IMR-90 (cell line): ENCODE measurements at regions not wholly inside any gene's neighbourhood (a gene's known extent, or its start where the extent isn't known, plus 50 kb on each side); places are given as distances from the start of the nearest gene placed in this dataset.

Experiments used
- ATAC-seq: fragments of 200-7000 bp; cut with Tn5 transposase; 2 replicates; pipeline ENCODE4 v1.9.1; 2020; ENCODE audit warnings: low read depth, mild to moderate bottlenecking, moderate library complexity
- BruUV-seq: library from RNA; stranded (reverse); fragments of 400-500 nt; replicated peaks from 2 replicates; lab custom pipeline; 2021; lab: Mats Ljungman, UMichigan
- CTCF ChIA-PET: fragments of 300-600 bp; formaldehyde crosslinking; extraction: SDS; loops from one replicate; lab custom pipeline; 2021; ENCODE audit warnings: antibody characterized with exemption; lab: Yijun Ruan, JAX
- POLR2A ChIA-PET: fragments of 300-600 bp; sonication (Branson Sonifier 250); formaldehyde crosslinking; loops from one replicate; lab custom pipeline; 2022; ENCODE audit warnings: antibody characterized with exemption; ENCODE audit not compliant: unreplicated experiment; lab: Charles Lee
- DNase-seq: peaks from one replicate; pipeline ENCODE4 v3.0.0; 2013
- H2AFZ ChIP-seq: replicated peaks from 2 replicates; pipeline ENCODE3; 2013; ENCODE audit warnings: low read length, mild to moderate bottlenecking; ENCODE audit not compliant: poor library complexity
- H2AK5ac ChIP-seq: 2 replicates; pipeline ENCODE4 v1.6.1; 2013; ENCODE audit warnings: low read depth, low read length, inconsistent platforms
- H2AK9ac ChIP-seq: replicated peaks from 2 replicates; pipeline ENCODE3; 2013; ENCODE audit warnings: mild to moderate bottlenecking, low read depth, low read length, moderate library complexity; ENCODE audit not compliant: poor library complexity
- H2BK120ac ChIP-seq: 2 replicates; pipeline ENCODE4 v1.6.1; 2013; ENCODE audit warnings: low read depth, low read length, inconsistent platforms
- H2BK15ac ChIP-seq: 3 replicates; pipeline ENCODE4 v1.6.1; 2013; ENCODE audit warnings: low read depth, low read length, inconsistent platforms
- H2BK20ac ChIP-seq: 2 replicates; pipeline ENCODE4 v1.6.1; 2013; ENCODE audit warnings: low read depth, mild to moderate bottlenecking, inconsistent platforms, low read length, moderate library complexity
- H2BK5ac ChIP-seq: 2 replicates; pipeline ENCODE4 v1.6.1; 2013; ENCODE audit warnings: mild to moderate bottlenecking, low read depth, low read length, inconsistent platforms; ENCODE audit not compliant: poor library complexity, severe bottlenecking
- H3K14ac ChIP-seq: replicated peaks from 2 replicates; pipeline ENCODE4 v1.6.1; 2013; ENCODE audit warnings: low read depth, low read length, inconsistent platforms
- H3K18ac ChIP-seq: 2 replicates; pipeline ENCODE4 v1.6.1; 2013; ENCODE audit warnings: low read depth, low read length, control low read depth
- H3K23ac ChIP-seq: 2 replicates; pipeline ENCODE4 v1.6.1; 2013; ENCODE audit warnings: low read depth, low read length, inconsistent platforms
- H3K27ac ChIP-seq: 2 replicates; pipeline ENCODE4 v1.5.1; 2013; ENCODE audit warnings: mild to moderate bottlenecking, control low read depth, low read length; ENCODE audit not compliant: insufficient read depth
- H3K27me3 ChIP-seq: 2 replicates; pipeline ENCODE4 v1.6.1; 2013; ENCODE audit warnings: low read length; ENCODE audit not compliant: control insufficient read depth, insufficient read depth
- H3K36me3 ChIP-seq: 2 replicates; pipeline ENCODE4 v1.6.1; 2013; ENCODE audit warnings: low read length, mixed read lengths; ENCODE audit not compliant: control insufficient read depth, insufficient read depth
- H3K4ac ChIP-seq: 2 replicates; pipeline ENCODE4 v1.6.1; 2013; ENCODE audit warnings: low read depth, low read length, inconsistent platforms
- H3K4me1 ChIP-seq: 2 replicates; pipeline ENCODE4 v1.6.1; 2013; ENCODE audit warnings: low read length, mixed read lengths; ENCODE audit not compliant: control insufficient read depth, insufficient read depth
- H3K4me2 ChIP-seq: 2 replicates; pipeline ENCODE4 v1.6.1; 2013; ENCODE audit warnings: low read depth, mild to moderate bottlenecking, control low read depth, low read length, moderate library complexity
- H3K4me3 ChIP-seq: 2 replicates; pipeline ENCODE4 v1.5.1; 2013; ENCODE audit warnings: low read depth, mild to moderate bottlenecking, control low read depth, low read length, moderate library complexity; ENCODE audit not compliant: insufficient read depth
- H3K56ac ChIP-seq: 2 replicates; pipeline ENCODE4 v1.6.1; 2013; ENCODE audit warnings: low read length, inconsistent platforms; ENCODE audit not compliant: insufficient read depth; ENCODE audit errors: extremely low read depth
- H3K79me1 ChIP-seq, 2 experiments: 2 replicates each; pipeline ENCODE4 v1.6.1; 2013; ENCODE audit warnings: low read length in 2 of 2, inconsistent platforms in 1 of 2, low read depth in 1 of 2
- H3K9ac ChIP-seq: 2 replicates; pipeline ENCODE4 v1.6.1; 2013; ENCODE audit warnings: low read depth, low read length, control low read depth
- H3K9me1 ChIP-seq: 2 replicates; pipeline ENCODE4 v1.6.1; 2013; ENCODE audit warnings: low read length, inconsistent platforms; ENCODE audit not compliant: insufficient read depth
- H3K9me3 ChIP-seq: 2 replicates; pipeline ENCODE4 v1.6.1; 2013; ENCODE audit warnings: low read length; ENCODE audit not compliant: control insufficient read depth, insufficient read depth
- H4K20me1 ChIP-seq: 2 replicates; pipeline ENCODE4 v1.6.1; 2013; ENCODE audit warnings: low read length, inconsistent platforms; ENCODE audit not compliant: insufficient read depth
- H4K5ac ChIP-seq: 2 replicates; pipeline ENCODE4 v1.6.1; 2013; ENCODE audit warnings: mild to moderate bottlenecking, low read depth, low read length, control low read depth
- H4K8ac ChIP-seq, 2 experiments: 2 replicates each; pipeline ENCODE4 v1.6.1; 2013; ENCODE audit warnings: low read depth in 2 of 2, low read length in 2 of 2, control low read depth in 1 of 2, inconsistent platforms in 1 of 2
- H4K91ac ChIP-seq: 2 replicates; pipeline ENCODE4 v1.6.1; 2013; ENCODE audit warnings: low read depth, low read length, inconsistent platforms; ENCODE audit not compliant: insufficient read depth
- BHLHE40 ChIP-seq: fragments of 150-350 bp; IDR thresholded peaks from 2 replicates; pipeline ENCODE4 v1.6.1; 2016; ENCODE audit warnings: mild to moderate bottlenecking, low read depth, low read length
- CEBPB ChIP-seq: IDR thresholded peaks from 2 replicates; pipeline ENCODE4 v1.6.1; 2012; ENCODE audit warnings: low read depth, low read length, improper control_type of control experiment
- ELK1 ChIP-seq: fragments of 150-350 bp; IDR thresholded peaks from 2 replicates; pipeline ENCODE4 v1.6.1; 2016; ENCODE audit warnings: low read depth, mild to moderate bottlenecking, low read length, moderate library complexity, borderline replicate concordance
- FOS ChIP-seq: fragments of 150-350 bp; IDR thresholded peaks from 2 replicates; pipeline ENCODE4 v1.6.1; 2016; ENCODE audit warnings: low read depth, low read length
- MXI1 ChIP-seq: IDR thresholded peaks from 2 replicates; pipeline ENCODE4 v1.6.1; 2012; ENCODE audit warnings: low read depth, mild to moderate bottlenecking, low read length, moderate library complexity, borderline replicate concordance
- POLR2A ChIP-seq: IDR thresholded peaks from 2 replicates; pipeline ENCODE4 v1.6.1; 2012; ENCODE audit warnings: mild to moderate bottlenecking, low read depth, low read length
- RCOR1 ChIP-seq: IDR thresholded peaks from 2 replicates; pipeline ENCODE4 v1.6.1; 2012; ENCODE audit warnings: mild to moderate bottlenecking, low read length, improper control_type of control experiment; ENCODE audit not compliant: insufficient replicate concordance
- RFX5 ChIP-seq: IDR thresholded peaks from 2 replicates; pipeline ENCODE4 v1.8.0; 2012; ENCODE audit warnings: low read depth, mild to moderate bottlenecking, low read length, moderate library complexity
- SMC3 ChIP-seq: fragments of 150-350 bp; IDR thresholded peaks from 2 replicates; pipeline ENCODE4 v1.6.1; 2016; ENCODE audit warnings: low read depth, mild to moderate bottlenecking, antibody characterized with exemption, low read length, moderate library complexity
- USF2 ChIP-seq: fragments of 150-350 bp; IDR thresholded peaks from 2 replicates; pipeline ENCODE4 v1.6.1; 2017; ENCODE audit warnings: mild to moderate bottlenecking, antibody characterized with exemption, low read length, low read depth
- WGBS, 2 experiments: methylation state at CpG; one replicate each; pipeline versions ENCODE4 v1.1.5 to v1.1.7; 2013; ENCODE audit warnings: missing lambda C conversion rate in 2 of 2; ENCODE audit not compliant: insufficient read length in 1 of 2; ENCODE audit errors: extremely low coverage in 2 of 2; 5-methylcytosine and 5-hydroxymethylcytosine counted together
- dilution Hi-C: fragments of 300-500 bp; cut with HindIII; formaldehyde crosslinking; loops from one replicate; pipeline ENCODE4 v1.14.3; 2018; ENCODE audit warnings: low sequenced_read_pairs; ENCODE audit not compliant: unreplicated experiment
- in situ Hi-C: fragments of 300-500 bp; cut with MboI; formaldehyde crosslinking; loops from 3 replicates; pipeline ENCODE4 v1.14.3; 2019; ENCODE audit warnings: low sequenced_read_pairs, inconsistent platforms, mixed read lengths
- intact Hi-C: fragments of 100-400 bp; cut with micrococcal nuclease; formaldehyde crosslinking; loops from 2 replicates; pipeline ENCODE4 v1.10.0; 2022

- H3K4me1 ChIP-seq = no peaks in the 10 kb centered on the region
- no peak overlapping the region for H2AFZ ChIP-seq
- no peak overlapping the region for H2AK9ac ChIP-seq
- H2BK15ac ChIP-seq = no peak overlapping the region
- no peak for TF ChIP-seq BHLHE40
- no peak for TF ChIP-seq RCOR1
- TF ChIP-seq RFX5 = no peak
- no peak for TF ChIP-seq POLR2A
- no peak for TF ChIP-seq CEBPB
- no peak for TF ChIP-seq ELK1
- no peak for TF ChIP-seq MXI1
- TF ChIP-seq SMC3 = no peak
- no peak for TF ChIP-seq USF2
- TF ChIP-seq FOS = no peak
- H4K5ac ChIP-seq = no peak overlapping the region
- CTCF ChIA-PET = no interaction called here
- no peak overlapping the region for H2BK20ac ChIP-seq
- no peaks in the 10 kb centered on the region for H4K20me1 ChIP-seq
- no peak overlapping the region for H3K56ac ChIP-seq
- no peak overlapping the region for H2BK120ac ChIP-seq
- no peak overlapping the region for H4K91ac ChIP-seq
- no peak overlapping the region for H3K23ac ChIP-seq
- in situ Hi-C loops (no loop called here), intact Hi-C loops (no loop called here), dilution Hi-C loops (no loop called here)
- H3K4ac ChIP-seq = no peak overlapping the region
- H3K79me1 ChIP-seq = no peaks in the 10 kb centered on the region
- H2AK5ac ChIP-seq = no peak overlapping the region
- no peak overlapping the region for H3K18ac ChIP-seq
- no TSS peak for BruUV-seq
- no peak overlapping the region for H4K8ac ChIP-seq
- H3K4me3 ChIP-seq = no peak overlapping the region
- no peak overlapping the region for H2BK5ac ChIP-seq
- no CpG with 5 or more reads among the region's 1 CpG for WGBS, 2 experiments
- H3K9ac ChIP-seq = no peak overlapping the region
- no peak overlapping the region for H3K27ac ChIP-seq
- peaks cover 8% of the 10 kb centered on the region; the same call in 1 of the 2 replicates for H3K9me3 ChIP-seq
- no peak overlapping the region for H3K14ac ChIP-seq
- POLR2A ChIA-PET = no interaction called here
- no peaks in the 10 kb centered on the region for H3K27me3 ChIP-seq
- no peak for DNase-seq
- ATAC-seq = no peak
- H3K9me1 ChIP-seq = no peaks in the 10 kb centered on the region
- no peak overlapping the region for H3K4me2 ChIP-seq
- H3K36me3 ChIP-seq = no peaks in the 10 kb centered on the region
Measured at GRCh38 chr21:22355949-22356348, 1357.7 kb downstream of the NCAM2 start.
